Activated T-cell treated with anti-CD3 and anti-CD28 coated beads for 24 hours (primary cell): ENCODE measurements at regions not wholly inside any gene's neighbourhood (a gene's known extent, or its start where the extent isn't known, plus 50 kb on each side); places are given as distances from the start of the nearest gene placed in this dataset.
"Not testable (repeated sequence)": the region's sequence is repeated elsewhere in the genome, so short reads cannot be mapped to it uniquely, and the experiment has no call there.

ENCODE experiments used
- DNase-seq: peaks from one replicate; pipeline ENCODE4 v3.0.0-alpha.2; 2020; ENCODE audit warnings: low read depth

- DNase-seq = no peak
Observed at GRCh38 chr21:38041493-38041892, 125.2 kb upstream of the KCNJ6 start.

- no peak for DNase-seq
Observed at GRCh38 chr21:38042246-38042645, 126.0 kb upstream of the KCNJ6 start.

GRCh38 chr21:38048167-38048566 is 131.9 kb upstream of the KCNJ6 start:
- DNase-seq = no peak

DNA sequence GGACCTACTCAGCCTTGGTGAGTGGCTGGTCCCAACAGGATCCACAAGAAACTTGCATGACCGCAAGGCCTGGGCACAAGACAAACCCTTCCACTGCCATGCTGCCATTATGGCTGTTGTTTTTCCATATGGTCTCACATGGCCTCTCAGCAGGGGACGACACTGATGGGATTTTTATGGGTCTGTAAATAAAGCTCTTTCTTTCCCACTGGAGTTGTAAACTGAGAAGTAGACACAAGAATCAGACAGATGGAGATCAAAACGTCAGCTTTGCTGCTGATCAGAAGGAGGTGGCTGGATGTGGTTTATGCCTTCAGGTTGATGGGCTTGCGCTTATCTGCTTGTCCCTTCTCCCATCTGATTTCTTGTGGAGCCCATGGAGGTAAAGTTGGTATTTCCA is 138.1 kb upstream of the KCNJ6 start:
- DNase-seq = no peak

DNA sequence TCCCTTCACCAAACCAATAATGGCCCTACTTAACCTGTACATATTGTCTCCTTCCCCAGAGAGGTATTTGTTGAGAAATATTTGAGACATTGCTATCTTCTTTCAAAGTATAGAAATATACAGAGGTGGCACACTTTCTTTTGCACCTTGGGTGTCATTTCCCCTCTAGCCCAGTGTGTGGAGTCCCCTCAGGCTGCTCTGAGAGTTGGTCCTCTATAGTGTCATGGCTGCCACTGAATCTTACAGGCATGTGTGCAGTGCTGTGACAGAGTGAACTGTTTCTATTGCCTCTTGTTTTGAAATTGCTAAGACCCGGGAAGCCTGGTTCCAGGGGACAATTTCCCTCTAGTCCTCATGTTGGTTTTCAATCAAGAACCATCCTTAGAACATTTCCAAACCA is 140.2 kb upstream of the KCNJ6 start:
- no peak for DNase-seq

DNA sequence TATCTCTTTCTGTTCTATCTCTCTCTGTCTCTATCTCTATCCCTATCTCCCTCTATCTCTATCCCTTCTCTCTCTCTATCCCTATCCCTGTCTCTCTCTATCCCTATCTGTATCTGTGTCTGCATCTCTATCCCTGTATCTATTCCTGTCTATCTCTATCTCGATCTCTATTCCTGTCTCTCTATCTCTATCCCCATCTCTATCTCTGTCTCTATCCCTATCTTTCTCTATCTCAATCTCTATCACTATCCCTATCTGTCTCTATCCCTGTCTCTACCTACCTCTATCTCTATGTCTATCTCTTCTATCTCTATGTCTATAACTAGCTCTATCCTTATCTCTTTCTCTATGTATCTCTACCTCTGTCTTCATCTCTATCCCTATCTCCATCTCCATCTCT is 141.4 kb upstream of the KCNJ6 start:
- no peak for DNase-seq

GRCh38 chr21:38060533-38060932 is 144.3 kb upstream of the KCNJ6 start:
- DNase-seq = no peak

DNA sequence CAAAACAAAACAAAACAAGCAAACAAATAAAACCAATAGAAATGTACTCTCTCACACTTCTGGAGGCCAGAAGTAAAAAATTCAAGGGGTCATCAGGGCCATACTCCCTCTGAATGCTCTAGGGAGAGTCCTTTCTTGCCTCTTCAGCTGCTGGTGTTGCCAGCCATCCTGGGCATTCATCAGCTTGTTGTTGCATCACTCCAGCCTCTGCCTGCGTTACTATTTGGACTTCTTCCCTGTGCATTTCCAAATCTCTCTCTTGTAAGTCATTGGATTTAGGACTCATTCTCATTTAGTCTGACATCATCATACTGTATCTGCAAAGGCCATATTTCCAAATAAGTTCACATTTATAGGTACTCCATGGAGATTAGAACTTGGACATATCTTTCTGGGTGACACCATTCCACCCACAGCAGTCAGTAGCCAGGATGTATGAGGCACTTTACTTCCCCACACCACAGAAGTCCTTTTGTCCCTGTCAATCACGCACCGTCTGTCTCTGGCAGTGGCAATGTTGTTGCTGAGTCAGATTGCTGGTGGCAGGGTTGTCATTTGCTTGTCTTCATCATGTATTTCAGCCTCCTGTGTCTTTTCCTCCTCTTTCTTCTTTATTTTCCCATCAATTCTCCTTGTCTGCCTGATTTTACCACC is 151.0 kb upstream of the KCNJ6 start:
- no peak for DNase-seq

DNA sequence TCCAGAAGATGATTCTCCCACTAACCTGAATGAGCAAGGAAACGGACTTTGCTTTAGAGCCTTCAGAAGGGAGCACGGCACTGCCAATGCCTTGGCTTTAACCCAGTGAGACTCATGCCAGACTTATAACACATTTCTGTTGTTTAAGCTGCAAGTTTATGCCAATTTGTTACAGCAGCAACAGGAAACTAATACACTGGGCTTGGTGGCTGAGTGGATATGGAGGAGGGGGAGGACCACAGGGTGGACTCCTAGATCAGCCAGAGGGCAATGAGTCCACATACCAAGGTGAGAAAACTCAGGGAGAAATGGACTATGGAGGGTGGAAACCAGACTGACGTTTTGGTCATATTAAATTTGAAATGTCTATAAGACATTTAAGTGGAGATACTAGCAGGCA is 156.2 kb upstream of the KCNJ6 start:
- no peak for DNase-seq

GRCh38 chr21:38075833-38076587 is 159.8 kb upstream of the KCNJ6 start:
- DNase-seq = no peak

DNA sequence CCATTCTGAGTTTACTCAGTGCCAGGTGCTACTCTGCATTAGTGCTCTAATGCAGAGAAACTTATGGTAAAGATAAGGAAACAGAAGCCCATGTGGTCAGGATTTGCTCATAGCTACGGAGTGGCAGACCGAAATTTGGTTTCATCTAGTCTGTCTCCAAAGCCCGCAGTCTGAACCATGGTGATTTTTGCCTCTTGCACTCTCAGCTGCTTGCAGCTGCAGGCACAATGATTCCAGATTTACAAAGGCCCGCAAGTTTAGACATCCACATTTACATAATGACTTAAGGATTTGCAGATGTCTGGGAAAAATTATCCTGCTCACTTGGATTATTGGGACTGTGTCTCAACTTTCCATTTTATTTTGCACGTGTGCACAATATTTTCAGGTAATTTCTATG is 161.3 kb upstream of the KCNJ6 start:
- DNase-seq = no peak

- no peak for DNase-seq
Observed at GRCh38 chr21:38080888-38081287, 164.6 kb upstream of the KCNJ6 start.

DNA sequence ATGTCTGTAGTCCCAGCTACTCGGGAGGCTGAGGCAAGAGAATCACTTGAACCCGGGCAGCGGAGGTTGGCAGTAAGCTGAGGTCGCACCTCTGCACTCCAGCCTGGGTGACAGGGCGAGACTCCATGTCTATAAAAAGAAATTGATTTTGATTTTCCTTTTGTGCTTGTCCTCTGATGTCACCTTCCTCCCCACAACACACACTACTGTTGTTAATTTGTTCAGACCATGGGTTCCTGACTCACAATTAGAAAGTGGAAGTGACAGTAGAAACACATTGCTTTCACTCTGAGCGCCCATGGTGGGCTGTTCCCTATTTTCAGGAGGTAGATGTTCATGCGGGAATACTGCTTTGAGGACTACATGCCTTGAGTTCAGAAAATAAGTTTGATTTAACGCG is 165.5 kb upstream of the KCNJ6 start:
- no peak for DNase-seq

- no peak for DNase-seq
Observed at GRCh38 chr21:38082936-38083485, 166.8 kb upstream of the KCNJ6 start.

DNA sequence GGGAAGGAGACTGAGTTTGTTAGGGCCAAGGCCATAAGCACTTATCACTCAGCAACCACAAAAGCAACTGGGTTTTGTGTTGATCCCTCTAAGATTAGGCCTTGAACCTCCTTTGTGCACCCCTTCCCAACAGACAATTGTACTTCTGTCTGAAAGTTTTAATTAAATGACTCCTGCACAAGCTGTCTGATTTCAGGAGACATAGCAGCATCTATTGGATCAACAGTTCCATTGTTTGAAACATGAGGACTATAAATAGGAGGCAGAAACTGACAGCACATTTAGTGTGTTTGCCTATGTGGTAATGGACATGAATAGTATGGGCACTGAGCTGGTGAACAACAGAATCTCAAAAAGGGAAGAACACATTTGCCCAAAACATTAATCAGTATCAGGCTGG is 167.3 kb upstream of the KCNJ6 start:
- no peak for DNase-seq

DNA sequence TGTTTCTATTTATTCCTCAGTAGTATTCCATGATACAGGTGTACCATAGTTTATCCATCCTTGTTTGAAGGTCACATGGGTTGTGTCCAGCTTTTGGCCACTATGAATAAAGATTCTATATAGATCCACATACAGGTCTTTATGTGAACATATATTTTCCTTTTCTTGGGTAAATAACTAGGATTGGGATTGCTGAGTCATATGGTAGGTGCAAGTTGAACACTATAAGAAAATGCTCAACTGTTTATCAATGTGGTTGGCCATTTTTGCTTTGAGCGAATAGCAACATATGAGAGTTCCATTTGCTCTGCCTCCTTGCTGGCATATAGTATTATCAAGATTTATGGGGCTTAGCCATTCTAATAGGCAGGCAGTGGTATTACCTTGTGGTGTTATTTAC is 170.2 kb upstream of the KCNJ15 start:
- DNase-seq = no peak

DNA sequence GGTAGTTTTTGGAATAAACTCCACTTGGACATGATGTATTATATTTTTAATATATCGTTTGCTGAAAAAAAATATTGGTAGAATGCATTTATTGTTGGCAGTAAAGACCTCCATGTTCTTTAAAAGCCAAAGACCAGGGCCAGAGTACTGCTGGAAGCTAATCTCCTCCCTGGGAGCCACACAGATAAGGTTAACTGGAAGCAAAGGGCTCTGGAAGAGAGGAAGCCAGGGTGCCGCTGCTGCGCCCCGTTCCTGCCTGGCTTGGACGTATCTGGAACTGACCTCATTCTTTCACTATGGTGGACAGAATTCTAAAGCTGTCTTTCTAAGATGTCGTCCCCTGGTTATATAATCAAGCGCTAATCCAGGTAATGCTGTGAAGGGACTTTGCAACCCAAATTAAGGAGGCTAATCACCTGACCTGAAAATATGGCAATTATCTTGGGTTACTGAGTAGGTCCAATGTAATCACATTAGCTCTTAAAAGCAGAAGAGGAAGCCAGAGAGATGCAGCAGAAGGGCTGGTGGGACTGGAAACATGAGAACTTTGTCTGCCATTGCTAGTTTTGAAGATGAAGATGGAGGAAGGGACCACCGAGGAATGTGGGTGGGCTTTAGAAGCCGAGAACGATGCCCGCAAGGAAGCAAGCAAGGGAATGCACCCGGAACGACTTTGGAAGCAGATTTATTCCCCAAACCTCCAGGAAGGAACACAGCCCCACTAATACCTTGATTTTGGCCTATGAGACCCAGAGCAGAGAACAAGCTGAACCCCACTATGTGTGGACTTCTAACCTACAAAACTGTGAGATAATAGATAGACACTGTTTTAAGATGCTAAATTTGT is 167.7 kb upstream of the KCNJ15 start:
- no peak for DNase-seq

GRCh38 chr21:38089763-38090046 is 167.1 kb upstream of the KCNJ15 start:
- no peak for DNase-seq

GRCh38 chr21:38091061-38091460 is 165.7 kb upstream of the KCNJ15 start:
- not testable (repeated sequence) for DNase-seq

DNA sequence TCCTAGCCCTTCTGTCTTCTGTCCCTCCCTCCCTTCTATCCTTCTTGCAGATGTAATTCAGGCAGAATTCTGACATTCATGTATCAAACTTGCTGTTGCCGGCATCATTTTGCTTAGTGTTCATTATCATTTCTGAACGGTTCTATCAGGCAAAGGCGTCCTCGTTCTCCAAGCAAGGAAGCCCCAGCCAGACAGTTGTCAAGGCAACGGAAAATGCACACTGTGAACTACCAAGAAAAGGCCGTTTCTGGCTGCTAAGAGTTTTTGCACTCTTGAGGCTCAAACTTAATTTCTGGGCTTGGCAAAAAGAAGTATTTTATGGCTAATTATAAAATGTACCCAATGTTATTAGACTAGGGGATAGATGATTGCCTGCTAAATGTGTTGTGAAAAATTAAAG is 164.7 kb upstream of the KCNJ15 start:
- DNase-seq = no peak

DNA sequence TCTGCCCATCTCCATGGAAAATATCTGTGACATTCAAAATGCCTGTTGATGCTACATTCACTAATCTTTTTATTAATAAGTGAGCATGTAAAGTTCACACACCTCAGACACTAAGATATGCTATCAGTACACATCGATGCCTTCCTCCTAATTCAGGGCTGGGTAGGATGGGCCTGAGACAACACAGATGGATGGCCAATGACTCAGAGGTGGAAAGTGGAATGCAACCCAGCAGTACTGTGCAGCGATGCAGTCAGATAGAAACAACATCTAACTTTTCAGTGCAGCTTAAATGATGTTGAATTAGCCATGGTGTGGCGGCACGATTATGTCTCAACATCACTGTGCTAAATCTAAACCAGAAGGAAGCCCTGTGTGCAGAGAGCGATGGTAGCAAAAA is 161.6 kb upstream of the KCNJ15 start:
- DNase-seq = no peak

GRCh38 chr21:38097789-38098188 is 159.0 kb upstream of the KCNJ15 start:
- no peak for DNase-seq

DNA sequence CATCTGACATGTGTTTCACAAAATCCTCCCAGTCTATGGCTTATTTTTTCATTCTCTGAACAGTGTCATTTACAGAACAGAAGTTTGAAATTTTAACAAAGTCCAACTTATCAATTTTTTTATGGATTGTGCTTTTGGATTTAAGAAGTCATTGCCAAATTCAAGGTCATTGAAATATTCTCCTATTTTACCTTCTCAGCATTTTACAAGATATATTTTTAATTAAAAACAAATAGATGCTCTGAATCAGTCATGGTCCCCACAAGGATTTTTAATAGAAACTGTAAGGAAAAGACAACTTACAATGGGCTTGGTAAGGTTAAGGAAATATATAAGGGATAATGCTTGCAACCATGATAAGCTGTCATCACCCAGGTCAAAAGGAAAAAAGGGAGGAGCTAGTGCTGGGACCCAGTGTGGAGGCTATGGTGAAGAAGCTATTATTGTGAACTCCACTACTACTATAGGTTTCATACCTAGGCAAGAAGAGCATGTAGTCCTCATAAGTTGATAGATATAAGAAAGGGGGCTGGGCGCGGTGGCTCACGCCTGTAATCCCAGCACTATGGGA is 144.5 kb upstream of the KCNJ15 start:
- DNase-seq = no peak
